MG63 (cell line): ENCODE measurements at regions not wholly inside any gene's neighbourhood (a gene's known extent, or its start where the extent isn't known, plus 50 kb on each side); places are given as distances from the start of the nearest gene placed in this dataset.

ENCODE experiments used
- DNase-seq: peaks from one replicate; pipeline ENCODE4 v3.0.0-alpha.2; 2020
- H3K27me3 ChIP-seq: fragments of 250-450 bp; sonication (Bioruptor Pico); 2 replicates; pipeline ENCODE4 v1.5.1; 2020; ENCODE audit warnings: mild to moderate bottlenecking, moderate library complexity
- H3K36me3 ChIP-seq: fragments of 250-450 bp; sonication (Bioruptor Pico); 2 replicates; pipeline ENCODE4 v1.5.1; 2020; ENCODE audit warnings: mild to moderate bottlenecking, moderate library complexity
- H3K4me3 ChIP-seq: fragments of 250-450 bp; sonication (Bioruptor Pico); 2 replicates; pipeline ENCODE4 v1.5.1; 2020; ENCODE audit warnings: mild to moderate bottlenecking, moderate library complexity
- H3K9me3 ChIP-seq: fragments of 250-450 bp; sonication (Bioruptor Pico); 2 replicates; pipeline ENCODE4 v1.5.1; 2020; ENCODE audit warnings: mild to moderate bottlenecking, moderate library complexity

- Histone ChIP-seq H3K4me3 (no peak overlapping the region), H3K9me3 (no peaks in the 10 kb centered on the region), H3K36me3 (no peaks in the 10 kb centered on the region), H3K27me3 (no peaks in the 10 kb centered on the region)
- DNase-seq: no peak
These were observed 142.5 kb downstream of the SALL1 start for GRCh38 chr16:51008607-51009006.

DNA sequence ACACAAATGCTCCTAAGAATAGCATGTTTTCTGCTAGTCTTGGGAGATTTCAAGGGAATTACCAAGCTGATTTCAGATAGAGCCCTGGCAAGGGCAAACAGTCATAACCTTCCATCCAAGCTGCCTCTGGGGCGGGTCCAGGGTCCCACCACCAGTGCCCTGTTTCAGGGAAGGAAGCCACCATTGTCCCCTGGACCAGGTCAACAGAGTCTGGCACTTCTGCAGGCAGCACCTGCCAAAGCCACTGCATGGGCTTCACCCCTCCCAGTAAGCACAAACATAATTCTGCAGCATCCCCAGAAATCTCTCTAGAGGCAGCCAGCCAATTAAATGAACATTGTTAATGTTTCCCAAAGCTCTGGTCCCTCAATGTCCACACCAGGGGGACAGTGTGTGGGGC, 143.0 kb downstream of the SALL1 start:
- no peaks in the 10 kb centered on the region for H3K36me3 ChIP-seq
- no peak for DNase-seq
- H3K4me3 ChIP-seq: no peak overlapping the region
- H3K9me3 ChIP-seq: no peaks in the 10 kb centered on the region
- H3K27me3 ChIP-seq: no peaks in the 10 kb centered on the region

- H3K36me3 ChIP-seq: no peaks in the 10 kb centered on the region
- DNase-seq: no peak
- H3K27me3 ChIP-seq: no peaks in the 10 kb centered on the region
- H3K9me3 ChIP-seq: no peaks in the 10 kb centered on the region
- H3K4me3 ChIP-seq: no peak overlapping the region
These were observed 147.1 kb downstream of the SALL1 start for GRCh38 chr16:51003850-51004566.

- no peaks in the 10 kb centered on the region for H3K36me3 ChIP-seq
- no peak for DNase-seq
- no peaks in the 10 kb centered on the region for H3K9me3 ChIP-seq
- H3K27me3 ChIP-seq: no peaks in the 10 kb centered on the region
- no peak overlapping the region for H3K4me3 ChIP-seq
These were observed 148.1 kb downstream of the SALL1 start for GRCh38 chr16:51002881-51003490.

GRCh38 chr16:50999181-50999580, 151.9 kb downstream of the SALL1 start:
- H3K4me3 ChIP-seq: no peak overlapping the region
- H3K27me3 ChIP-seq: no peaks in the 10 kb centered on the region
- no peaks in the 10 kb centered on the region for H3K36me3 ChIP-seq
- H3K9me3 ChIP-seq: no peaks in the 10 kb centered on the region
- DNase-seq: no peak

DNA sequence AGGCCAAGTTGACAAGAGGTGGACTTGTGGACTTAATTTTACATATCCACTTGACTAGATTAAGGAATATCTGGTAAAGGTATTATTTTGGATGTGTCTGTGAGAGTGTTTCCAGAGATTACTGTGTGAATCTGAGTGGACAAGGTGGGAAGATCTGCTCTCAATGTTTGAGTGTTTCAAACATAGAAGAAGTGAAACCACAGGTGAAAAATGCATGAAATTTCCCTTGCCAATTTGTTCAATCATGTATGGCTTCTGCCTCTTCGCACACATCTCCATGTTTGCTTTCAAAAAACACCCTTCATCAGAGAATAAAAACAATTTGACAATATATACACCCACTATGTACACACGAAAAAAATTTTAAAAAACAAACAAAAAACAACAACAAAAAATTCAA, 152.7 kb downstream of the SALL1 start:
- H3K36me3 ChIP-seq: no peaks in the 10 kb centered on the region
- H3K9me3 ChIP-seq: no peaks in the 10 kb centered on the region
- no peak overlapping the region for H3K4me3 ChIP-seq
- no peaks in the 10 kb centered on the region for H3K27me3 ChIP-seq
- no peak for DNase-seq

DNA sequence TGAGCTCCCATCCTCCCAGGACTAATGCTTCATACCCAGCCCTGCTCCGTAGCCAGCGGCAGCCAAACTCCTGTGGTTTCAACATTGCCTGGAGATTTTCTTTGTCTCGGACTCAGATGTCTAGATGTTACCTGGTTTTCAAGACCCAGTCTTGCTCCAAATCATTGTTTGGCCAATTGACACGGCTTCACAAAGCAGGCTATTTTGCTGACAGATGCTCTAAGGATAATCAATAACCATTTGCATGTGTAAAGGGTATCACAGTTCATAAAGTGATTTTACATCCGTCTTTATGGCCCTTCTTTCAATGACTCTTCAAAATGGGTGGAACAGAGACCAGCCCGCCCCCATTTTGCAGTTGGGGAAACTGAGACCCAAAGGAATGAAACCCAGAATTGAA, 153.4 kb downstream of the SALL1 start:
- Histone ChIP-seq H3K9me3 (no peaks in the 10 kb centered on the region), H3K4me3 (no peak overlapping the region), H3K36me3 (no peaks in the 10 kb centered on the region), H3K27me3 (no peaks in the 10 kb centered on the region)
- no peak for DNase-seq

DNA sequence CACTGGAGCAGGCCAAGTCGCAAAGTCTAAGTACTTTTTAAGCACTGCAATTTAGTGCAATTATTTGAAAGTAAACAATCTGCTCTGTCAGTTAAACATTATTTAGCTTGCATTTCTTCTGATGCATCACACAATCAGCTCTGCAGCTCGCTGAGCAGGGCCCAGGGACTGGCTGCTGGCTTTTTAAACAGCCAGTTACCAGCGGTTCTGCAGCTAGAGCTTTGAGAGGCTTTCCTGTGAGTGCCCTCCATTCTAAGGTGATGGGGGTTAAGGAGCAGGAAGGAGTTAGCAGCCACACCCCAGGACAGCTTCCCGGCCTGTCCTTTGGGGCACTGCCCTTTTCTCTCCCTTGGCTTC, 154.3 kb downstream of the SALL1 start:
- DNase-seq: no peak
- no peak overlapping the region for H3K4me3 ChIP-seq
- H3K36me3 ChIP-seq: no peaks in the 10 kb centered on the region
- H3K9me3 ChIP-seq: no peaks in the 10 kb centered on the region
- no peaks in the 10 kb centered on the region for H3K27me3 ChIP-seq

- no peaks in the 10 kb centered on the region for H3K9me3 ChIP-seq
- DNase-seq: no peak
- no peaks in the 10 kb centered on the region for H3K27me3 ChIP-seq
- H3K36me3 ChIP-seq: no peaks in the 10 kb centered on the region
- H3K4me3 ChIP-seq: no peak overlapping the region
These were observed 154.8 kb downstream of the SALL1 start for GRCh38 chr16:50996166-50996829.

DNA sequence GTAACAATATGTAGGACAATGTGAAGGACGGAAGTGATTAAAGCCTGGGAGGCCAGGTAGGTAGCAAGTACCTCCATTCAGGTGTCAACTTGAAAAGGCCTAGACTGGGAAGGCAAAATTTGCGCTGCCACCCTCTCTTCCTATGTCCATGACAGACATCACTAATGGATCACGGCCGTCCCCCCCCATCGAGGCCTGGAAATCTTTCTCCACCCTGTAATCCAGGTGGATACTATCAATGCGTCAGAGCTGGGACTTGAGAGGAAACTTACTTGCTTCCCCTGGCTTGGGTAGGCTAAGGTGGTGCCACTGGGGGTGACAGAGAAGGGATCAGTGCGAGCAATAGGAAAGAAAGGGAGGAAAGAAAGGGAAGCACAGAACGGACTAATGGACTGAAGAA, 156.1 kb downstream of the SALL1 start:
- Histone ChIP-seq H3K27me3 (no peaks in the 10 kb centered on the region), H3K4me3 (no peak overlapping the region), H3K9me3 (no peaks in the 10 kb centered on the region), H3K36me3 (no peaks in the 10 kb centered on the region)
- DNase-seq: no peak

GRCh38 chr16:50992350-50993032, 158.6 kb downstream of the SALL1 start:
- DNase-seq: no peak
- no peaks in the 10 kb centered on the region for H3K36me3 ChIP-seq

DNA sequence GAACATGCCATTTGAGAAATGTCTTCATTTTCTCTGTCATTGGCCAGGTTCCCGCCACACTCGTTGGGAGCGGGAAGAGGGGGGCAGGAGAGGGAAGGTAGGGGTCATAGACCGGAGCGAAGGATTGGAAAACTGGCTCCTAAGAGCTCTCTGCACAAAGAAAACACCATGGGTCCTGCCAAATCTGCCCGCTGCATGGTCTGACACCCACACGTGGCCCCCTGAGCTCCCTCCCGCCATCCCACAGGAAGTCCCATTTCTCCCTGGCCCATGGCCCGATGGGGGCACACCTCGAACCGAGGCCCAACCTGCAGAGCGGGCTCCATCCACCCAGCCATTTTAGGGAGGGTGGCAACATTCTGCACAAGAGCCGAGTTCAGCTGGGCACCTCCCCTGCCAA, 159.6 kb downstream of the SALL1 start:
- H3K9me3 ChIP-seq: no peaks in the 10 kb centered on the region
- no peak overlapping the region for H3K4me3 ChIP-seq
- H3K27me3 ChIP-seq: no peaks in the 10 kb centered on the region
- DNase-seq: no peak
- H3K36me3 ChIP-seq: no peaks in the 10 kb centered on the region

More at GRCh38 chr16:50992350-50993032, 158.6 kb downstream of the SALL1 start:
- Histone ChIP-seq H3K9me3 (no peaks in the 10 kb centered on the region), H3K27me3 (no peaks in the 10 kb centered on the region), H3K4me3 (no peak overlapping the region)

GRCh38 chr16:50991006-50991405, 160.1 kb downstream of the SALL1 start:
- DNase-seq: no peak
- Histone ChIP-seq H3K36me3 (no peaks in the 10 kb centered on the region), H3K27me3 (no peaks in the 10 kb centered on the region), H3K9me3 (no peaks in the 10 kb centered on the region), H3K4me3 (no peak overlapping the region)

- Histone ChIP-seq H3K4me3 (no peak overlapping the region), H3K36me3 (no peaks in the 10 kb centered on the region), H3K9me3 (no peaks in the 10 kb centered on the region), H3K27me3 (no peaks in the 10 kb centered on the region)
- no peak for DNase-seq
These were observed 162.0 kb downstream of the SALL1 start for GRCh38 chr16:50989047-50989446.

DNA sequence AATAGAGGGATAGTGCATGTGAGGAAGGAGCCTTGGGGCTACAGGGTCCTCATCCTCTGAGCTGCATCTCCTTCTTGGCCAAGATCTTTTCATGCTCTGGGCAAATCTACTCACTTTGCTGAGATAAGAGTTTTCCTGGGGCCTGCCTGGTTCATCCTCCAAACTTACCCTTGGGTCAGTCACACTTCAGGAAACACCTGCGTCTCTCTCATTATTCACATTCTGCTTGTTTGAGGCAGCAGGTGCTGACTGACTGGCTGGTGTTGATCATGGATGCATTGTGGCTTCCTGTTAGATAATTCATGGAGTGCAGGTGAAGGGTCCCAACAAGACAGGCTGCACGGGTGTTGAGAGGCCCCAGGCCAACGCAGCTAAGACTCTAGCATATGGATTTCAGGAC, 162.6 kb downstream of the SALL1 start:
- Histone ChIP-seq H3K27me3 (no peaks in the 10 kb centered on the region), H3K36me3 (no peaks in the 10 kb centered on the region), H3K4me3 (no peak overlapping the region), H3K9me3 (no peaks in the 10 kb centered on the region)
- no peak for DNase-seq

GRCh38 chr16:50986453-50986852, 164.6 kb downstream of the SALL1 start:
- H3K4me3 ChIP-seq: no peak overlapping the region
- DNase-seq: no peak
- H3K36me3 ChIP-seq: no peaks in the 10 kb centered on the region
- H3K27me3 ChIP-seq: no peaks in the 10 kb centered on the region
- no peaks in the 10 kb centered on the region for H3K9me3 ChIP-seq

- no peak for DNase-seq
- H3K36me3 ChIP-seq: no peaks in the 10 kb centered on the region
- no peaks in the 10 kb centered on the region for H3K9me3 ChIP-seq
- no peaks in the 10 kb centered on the region for H3K27me3 ChIP-seq
- no peak overlapping the region for H3K4me3 ChIP-seq
These were observed 165.3 kb downstream of the SALL1 start for GRCh38 chr16:50985733-50986132.
